ENCODE measurements at regions not wholly inside any gene's neighbourhood (a gene's known extent, or its start where the extent isn't known, plus 50 kb on each side); places are given as distances from the start of the nearest gene placed in this dataset.

GRCh38 chr11:4191031-4191571 is 96.5 kb downstream of the RRM1 start:
- TF ChIP-seq, protein P1, sequence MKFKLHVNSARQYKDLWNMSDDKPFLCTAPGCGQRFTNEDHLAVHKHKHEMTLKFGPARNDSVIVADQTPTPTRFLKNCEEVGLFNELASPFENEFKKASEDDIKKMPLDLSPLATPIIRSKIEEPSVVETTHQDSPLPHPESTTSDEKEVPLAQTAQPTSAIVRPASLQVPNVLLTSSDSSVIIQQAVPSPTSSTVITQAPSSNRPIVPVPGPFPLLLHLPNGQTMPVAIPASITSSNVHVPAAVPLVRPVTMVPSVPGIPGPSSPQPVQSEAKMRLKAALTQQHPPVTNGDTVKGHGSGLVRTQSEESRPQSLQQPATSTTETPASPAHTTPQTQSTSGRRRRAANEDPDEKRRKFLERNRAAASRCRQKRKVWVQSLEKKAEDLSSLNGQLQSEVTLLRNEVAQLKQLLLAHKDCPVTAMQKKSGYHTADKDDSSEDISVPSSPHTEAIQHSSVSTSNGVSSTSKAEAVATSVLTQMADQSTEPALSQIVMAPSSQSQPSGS (CRISPR knock-in tag; IDR thresholded peaks at IDR 0.05), result no peak
- TF ChIP-seq ARNT (IDR thresholded peaks at IDR 0.05), result no peak
- TF ChIP-seq HNF1A (IDR thresholded peaks at IDR 0.05; ENCODE audit: low read depth), result no peak
- TF ChIP-seq HNF1A (CRISPR knock-in tag; IDR thresholded peaks at IDR 0.05; ENCODE audit: borderline replicate concordance), result no peak
- no peak for TF ChIP-seq PRMT3 (CRISPR knock-in tag; IDR thresholded peaks at IDR 0.05; ENCODE audit: borderline replicate concordance, low read depth)
- TF ChIP-seq MATR3 (CRISPR knock-in tag; IDR thresholded peaks at IDR 0.05), result no peak
- no peak for TF ChIP-seq ZNF329 (CRISPR knock-in tag; IDR thresholded peaks at IDR 0.05; ENCODE audit: low read depth)
- TF ChIP-seq LCORL (IDR thresholded peaks at IDR 0.05), result no peak
- TF ChIP-seq LCORL (CRISPR knock-in tag; IDR thresholded peaks at IDR 0.05), result no peak
- no peak for TF ChIP-seq FOXK1 (CRISPR knock-in tag; IDR thresholded peaks at IDR 0.05; ENCODE audit: borderline replicate concordance, low read depth)
